ENCODE measurements at regions not wholly inside any gene's neighbourhood (a gene's known extent, or its start where the extent isn't known, plus 50 kb on each side); places are given as distances from the start of the nearest gene placed in this dataset.

DNA sequence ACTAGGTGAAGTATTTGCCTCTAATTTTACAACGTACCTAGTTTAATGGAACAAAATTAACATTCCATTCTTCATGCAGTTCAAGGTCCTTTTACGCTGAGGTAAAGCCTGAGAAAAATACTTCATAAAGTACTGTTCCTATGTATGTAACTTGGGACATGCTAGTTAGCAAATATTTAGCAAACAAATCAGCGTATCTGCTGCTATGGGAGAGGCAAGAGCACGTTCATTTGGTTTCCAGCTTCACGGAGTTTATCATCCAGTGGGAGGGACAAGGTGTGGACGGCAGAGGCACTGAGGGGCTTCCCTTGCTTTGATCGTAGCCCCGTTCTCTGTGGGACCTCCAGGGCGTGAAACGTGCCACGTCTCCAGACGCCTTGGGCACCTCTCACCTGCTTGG is 248.8 kb downstream of the IRS2 start:
- TF ChIP-seq, protein P1, sequence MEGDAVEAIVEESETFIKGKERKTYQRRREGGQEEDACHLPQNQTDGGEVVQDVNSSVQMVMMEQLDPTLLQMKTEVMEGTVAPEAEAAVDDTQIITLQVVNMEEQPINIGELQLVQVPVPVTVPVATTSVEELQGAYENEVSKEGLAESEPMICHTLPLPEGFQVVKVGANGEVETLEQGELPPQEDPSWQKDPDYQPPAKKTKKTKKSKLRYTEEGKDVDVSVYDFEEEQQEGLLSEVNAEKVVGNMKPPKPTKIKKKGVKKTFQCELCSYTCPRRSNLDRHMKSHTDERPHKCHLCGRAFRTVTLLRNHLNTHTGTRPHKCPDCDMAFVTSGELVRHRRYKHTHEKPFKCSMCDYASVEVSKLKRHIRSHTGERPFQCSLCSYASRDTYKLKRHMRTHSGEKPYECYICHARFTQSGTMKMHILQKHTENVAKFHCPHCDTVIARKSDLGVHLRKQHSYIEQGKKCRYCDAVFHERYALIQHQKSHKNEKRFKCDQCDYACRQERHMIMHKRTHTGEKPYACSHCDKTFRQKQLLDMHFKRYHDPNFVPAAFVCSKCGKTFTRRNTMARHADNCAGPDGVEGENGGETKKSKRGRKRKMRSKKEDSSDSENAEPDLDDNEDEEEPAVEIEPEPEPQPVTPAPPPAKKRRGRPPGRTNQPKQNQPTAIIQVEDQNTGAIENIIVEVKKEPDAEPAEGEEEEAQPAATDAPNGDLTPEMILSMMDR (IDR thresholded peaks at IDR 0.05; ENCODE audit: insufficient read depth, low read depth, low read length): no peak
- TF ChIP-seq EZH2 (IDR thresholded peaks at IDR 0.05; ENCODE audit: insufficient read depth, low read length): no peak
